GM19395 (cell line): ENCODE measurements at regions not wholly inside any gene's neighbourhood (a gene's known extent, or its start where the extent isn't known, plus 50 kb on each side); places are given as distances from the start of the nearest gene placed in this dataset.

Experiments
- ATAC-seq: cut with Tn5 transposase; IDR thresholded peaks from one replicate; pipeline ENCODE4 v1.9.1; 2021; ENCODE audit warnings: mild to moderate bottlenecking, moderate library complexity; ENCODE audit not compliant: unreplicated experiment

DNA sequence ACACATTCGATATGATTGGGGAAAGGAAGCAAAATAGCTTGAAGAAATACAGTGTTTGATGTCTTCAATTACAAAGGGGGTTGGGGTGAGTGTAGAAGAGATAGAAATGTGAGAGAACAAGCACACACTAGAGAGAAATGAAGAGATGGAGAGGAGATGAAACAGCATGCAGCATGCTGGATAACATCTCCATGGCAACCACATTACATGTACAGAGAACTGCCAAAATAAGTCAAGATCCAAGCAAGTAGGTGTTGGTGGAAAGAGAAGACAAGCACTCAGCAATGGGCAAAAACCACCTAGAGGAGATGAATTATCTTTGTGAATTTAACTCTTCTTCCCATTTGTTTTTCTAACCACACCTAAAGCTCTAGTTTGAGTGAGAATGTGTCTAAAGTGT lies 289.8 kb downstream of the GRIN2B start:
- ATAC-seq = no peak

GRCh38 chr12:13687633-13688032 lies 293.8 kb downstream of the GRIN2B start:
- no peak for ATAC-seq

GRCh38 chr12:13686260-13686659 lies 295.1 kb downstream of the GRIN2B start:
- ATAC-seq = no peak

DNA sequence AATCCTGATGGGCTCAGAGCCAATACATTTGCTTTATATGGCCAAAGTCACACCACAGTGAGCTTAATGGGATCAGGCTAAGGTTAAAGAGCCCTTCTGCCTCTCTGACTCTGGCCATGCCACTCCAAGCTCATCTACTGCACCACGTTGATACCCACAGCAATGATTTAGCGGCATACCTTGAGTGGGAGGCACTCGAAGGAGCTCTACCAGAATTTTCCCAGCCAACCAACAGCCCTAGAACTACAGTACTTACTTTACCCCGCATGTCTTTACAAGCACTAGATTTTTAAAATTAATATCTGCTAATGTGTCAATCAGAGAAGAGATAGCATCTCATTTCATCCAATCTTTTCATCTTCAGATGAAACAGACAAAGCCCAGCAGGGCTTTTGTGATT lies 300.5 kb downstream of the GRIN2B start:
- no peak for ATAC-seq

- no peak for ATAC-seq
These were observed 304.5 kb downstream of the GRIN2B start for GRCh38 chr12:13676880-13677279.

- no peak for ATAC-seq
These were observed 311.0 kb downstream of the GRIN2B start for GRCh38 chr12:13670285-13670866.

DNA sequence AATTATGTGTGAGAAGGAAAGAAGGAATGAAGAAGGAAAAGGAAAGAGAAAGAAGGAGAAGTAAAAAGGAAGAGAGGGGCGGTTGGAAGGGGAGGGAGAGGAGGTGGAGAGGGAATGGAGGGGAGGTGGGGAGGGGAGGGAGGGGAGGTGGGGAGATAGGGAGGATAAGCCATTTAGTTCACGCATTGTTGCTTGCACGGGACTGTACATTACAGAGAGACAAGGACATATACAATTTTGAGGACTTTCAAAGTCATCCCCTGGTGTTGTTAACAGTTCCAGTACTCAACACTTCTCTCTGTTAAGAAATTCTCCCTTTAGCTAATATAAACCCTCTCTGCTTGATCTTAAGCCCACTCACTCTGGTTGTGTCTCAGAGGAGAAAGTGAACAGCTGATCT lies 312.5 kb downstream of the GRIN2B start:
- no peak for ATAC-seq

- ATAC-seq = no peak
These were observed 314.6 kb downstream of the GRIN2B start for GRCh38 chr12:13666806-13667205.

DNA sequence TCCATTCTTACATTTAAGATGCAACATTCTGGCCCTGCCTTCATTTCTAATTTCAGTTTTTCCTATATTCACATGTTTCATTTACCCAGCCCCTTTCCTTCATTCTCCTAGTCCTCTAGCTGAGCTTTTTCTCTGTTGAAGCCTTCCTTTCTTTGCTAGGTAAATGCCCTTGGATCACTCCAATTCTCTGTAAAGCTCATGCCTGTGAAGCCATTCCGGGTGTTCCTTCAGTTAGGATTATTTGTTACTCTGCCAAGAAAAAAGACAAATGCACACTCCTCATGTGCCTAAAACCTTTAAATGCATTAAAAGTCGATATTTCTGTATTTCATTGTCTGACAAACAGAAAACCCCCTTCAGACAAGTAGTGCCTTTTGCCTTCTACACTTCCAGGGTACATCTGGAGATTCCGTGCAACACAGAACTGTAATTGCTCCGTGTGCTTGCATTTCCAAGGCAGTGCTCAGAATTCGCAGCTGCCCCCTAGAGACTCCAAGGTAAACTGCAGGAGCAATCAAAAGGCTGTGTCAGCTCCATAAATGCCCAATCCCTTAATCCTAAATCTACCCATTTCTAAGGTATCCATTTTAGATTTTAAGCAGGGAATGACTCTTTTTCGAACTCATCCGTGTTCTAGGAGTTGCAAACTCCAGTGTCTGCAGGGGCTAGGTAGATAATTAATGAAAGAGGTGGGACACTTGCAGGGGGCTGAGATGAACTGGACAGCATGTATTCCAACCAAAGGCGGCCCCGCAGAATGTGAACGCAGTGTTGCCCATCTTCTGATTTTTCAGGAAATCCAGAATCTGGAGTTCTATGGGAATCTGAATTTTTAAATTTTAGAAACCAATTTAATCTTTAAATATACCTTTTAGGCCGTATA lies 320.2 kb downstream of the GRIN2B start:
- peak; percentile 85 for ATAC-seq

DNA sequence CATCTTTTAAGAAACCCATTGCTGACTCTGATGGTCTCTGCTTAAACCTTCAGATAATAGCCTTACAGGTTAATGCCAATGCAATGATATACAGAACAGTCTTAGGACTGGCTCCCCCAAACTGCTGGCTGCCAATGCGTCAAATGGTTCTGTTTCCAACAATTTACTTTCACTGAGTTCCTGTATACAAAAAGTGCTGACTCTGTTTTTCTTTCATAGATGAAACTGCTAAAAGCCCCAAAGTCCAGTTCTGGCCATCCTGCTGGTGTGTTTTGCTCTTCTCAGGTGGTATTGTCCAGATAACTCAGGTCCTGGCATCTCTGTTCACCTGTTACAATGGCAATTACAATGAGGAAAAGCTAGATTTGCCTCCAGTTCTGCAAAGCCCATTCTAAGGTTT lies 326.9 kb downstream of the GRIN2B start:
- no peak for ATAC-seq

DNA sequence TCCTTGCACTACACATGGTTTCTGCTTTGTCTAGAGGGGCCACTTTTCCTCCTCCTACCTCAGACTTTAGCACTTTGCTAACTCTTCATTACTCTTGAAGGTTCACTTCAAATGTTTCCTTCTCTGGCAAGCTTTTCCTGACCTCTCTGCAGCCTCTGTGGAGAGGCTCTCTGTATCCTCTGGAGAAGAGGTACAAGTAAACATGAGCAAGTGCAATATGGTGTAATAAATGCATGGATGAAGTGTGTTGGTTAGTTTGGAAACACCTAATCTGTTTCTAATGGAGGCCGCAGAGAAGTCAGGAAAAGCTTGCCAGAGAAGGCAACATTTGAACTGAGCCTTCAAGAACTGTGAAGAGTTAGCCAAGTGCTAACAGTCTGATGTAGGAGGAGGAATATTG lies 329.3 kb downstream of the GRIN2B start:
- ATAC-seq = no peak

DNA sequence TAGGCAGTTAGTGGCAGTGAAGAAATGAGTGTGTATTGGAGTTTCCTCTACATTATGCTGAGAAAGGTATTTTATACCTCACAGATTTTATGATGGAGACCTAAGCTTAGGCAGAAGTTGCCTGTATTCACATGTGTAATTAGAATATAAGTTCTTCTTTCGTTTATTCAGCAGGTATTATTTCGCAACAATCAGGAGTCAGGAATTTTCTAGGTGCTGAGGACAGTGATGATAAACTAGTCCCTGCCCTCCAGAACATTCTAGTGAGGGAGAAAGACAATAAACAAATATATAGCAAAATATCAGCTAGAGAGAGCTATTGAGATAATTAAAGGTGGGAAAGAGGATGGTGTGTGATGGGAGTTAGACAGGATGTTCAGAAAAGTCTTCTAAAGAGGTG lies 345.7 kb downstream of the GRIN2B start:
- ATAC-seq = no peak

DNA sequence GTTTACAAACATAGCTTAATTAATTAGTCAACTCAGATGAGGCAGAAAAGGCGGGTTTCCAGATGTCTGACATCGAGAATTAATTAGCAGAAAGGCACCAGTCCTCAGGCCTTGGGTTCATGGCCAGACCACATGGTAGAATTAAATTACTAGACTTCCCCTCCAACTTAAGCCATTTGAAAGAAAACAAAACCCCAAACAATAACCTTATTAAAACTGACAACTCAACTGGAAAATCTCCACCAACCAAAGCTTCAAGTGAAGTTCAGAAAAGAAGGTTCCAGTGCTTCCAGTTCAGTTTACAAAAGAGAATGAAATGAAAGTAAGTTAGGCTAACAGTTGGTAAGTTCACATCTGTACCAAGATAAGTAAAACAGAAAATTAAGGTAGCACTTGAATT lies 349.5 kb downstream of the GRIN2B start:
- ATAC-seq = no peak

DNA sequence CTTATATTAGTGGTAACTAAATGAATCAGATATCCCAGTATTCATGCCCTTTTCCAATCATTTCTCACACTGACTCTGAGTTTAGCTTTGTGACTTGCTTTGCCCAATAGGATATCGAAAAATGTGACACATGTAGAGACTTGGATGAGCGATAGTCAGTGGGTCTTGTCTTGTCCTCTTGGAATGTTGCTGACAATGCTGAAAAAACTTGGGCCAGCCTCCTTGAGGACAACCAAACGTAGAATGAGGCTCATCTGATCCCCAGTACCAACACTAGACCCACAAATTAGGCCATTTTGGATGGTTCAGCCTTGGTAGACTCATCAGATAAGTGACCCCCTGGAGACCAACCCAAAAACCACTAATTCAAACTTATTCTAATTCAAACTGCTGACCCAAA lies 351.0 kb downstream of the GRIN2B start:
- no peak for ATAC-seq

DNA sequence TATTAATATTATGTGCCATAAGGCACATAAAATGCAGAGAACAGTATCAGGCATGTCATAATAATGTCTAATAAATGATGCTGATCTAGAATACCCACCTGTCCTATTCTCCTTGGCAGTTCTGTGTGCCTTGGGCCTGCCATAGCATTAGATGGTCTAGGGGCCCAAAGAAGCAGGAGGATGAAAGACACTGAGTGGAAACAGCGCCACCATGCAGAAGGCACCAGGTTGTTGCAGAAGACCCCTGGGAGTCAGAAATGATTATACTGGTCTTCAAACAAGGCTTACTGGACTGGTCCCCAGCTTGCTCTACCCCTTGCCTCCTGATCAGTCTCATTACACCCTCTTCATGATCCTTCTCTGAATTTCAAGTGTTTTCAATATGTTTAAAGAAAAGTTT lies 353.3 kb downstream of the GRIN2B start:
- ATAC-seq = no peak

DNA sequence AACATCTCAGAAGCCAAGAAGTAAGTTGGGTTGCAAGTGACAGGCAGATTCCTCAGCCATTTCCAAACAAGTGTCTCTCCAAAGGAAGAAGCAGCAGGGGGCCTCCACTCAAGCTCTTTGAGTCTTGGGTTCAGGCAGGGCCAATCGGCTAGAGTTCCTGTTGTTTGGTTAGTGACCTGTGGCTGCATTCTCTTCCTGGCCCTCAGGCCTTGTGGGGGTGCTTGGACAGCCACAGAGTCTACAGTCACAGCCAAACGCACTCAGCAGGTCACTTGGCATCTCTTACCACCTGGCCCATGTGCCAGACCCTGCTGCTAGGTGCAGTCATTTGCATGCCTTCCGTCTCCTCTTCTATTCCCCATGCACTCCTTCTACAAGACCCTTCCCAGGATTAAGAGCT lies 353.9 kb downstream of the GRIN2B start:
- no peak for ATAC-seq

GRCh38 chr12:13613297-13613696 lies 368.1 kb downstream of the GRIN2B start:
- ATAC-seq = no peak

DNA sequence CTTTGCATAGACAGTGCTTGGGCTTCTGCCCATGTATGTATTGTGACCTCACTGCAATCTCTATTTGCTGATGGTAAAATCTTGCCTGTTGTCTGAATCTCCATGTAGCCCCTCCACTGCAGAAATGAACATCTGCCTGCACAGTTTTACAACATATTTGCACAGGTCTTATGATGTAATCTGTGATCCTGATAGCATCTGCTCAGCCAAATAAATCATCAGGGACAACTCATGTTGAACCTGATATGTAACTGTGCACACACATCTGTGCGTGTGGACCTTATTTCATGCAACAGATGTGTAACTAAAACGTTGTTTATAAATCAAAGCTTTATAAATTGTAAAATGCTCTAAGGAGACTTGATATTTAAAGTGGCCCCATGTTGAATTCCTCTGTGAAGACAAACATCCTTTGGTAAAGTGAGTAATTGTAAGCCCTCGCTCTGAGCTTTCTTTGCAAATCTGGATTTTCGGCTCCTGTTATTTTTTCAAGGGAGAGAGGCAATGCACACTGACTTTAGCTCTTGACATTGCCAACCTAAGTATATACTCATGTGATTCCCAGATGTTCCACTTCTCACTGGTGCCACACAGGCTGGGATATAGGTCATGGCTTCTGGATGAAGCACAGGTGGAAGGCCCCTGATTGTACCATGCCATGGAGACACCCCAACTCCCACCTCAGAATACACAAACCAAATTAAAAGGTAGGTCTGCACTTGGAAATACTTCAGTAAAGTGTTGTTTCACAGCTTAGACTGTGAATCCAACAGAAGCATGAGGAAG lies 371.3 kb downstream of the GRIN2B start:
- ATAC-seq = no peak

GRCh38 chr12:13606290-13606689 lies 375.1 kb downstream of the GRIN2B start:
- ATAC-seq = no peak

DNA sequence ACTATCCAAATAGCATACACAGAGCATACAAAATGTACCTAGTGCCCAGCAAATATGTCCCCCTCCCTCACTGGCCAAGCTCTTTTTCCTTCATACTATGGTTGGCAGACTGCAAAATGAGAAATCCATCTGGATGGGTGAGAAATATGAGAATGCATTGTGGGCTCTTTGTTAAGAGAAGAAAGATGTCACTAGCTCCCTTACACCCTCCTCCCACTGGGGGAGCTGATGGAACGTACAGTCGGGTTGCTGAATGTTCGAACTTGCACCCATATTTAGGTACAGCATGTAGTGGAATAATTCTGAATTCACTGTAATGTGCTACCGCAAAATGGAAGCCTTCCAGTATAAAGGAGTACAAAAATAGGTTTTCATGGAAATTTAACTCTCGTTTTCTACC lies 377.4 kb downstream of the GRIN2B start:
- no peak for ATAC-seq

DNA sequence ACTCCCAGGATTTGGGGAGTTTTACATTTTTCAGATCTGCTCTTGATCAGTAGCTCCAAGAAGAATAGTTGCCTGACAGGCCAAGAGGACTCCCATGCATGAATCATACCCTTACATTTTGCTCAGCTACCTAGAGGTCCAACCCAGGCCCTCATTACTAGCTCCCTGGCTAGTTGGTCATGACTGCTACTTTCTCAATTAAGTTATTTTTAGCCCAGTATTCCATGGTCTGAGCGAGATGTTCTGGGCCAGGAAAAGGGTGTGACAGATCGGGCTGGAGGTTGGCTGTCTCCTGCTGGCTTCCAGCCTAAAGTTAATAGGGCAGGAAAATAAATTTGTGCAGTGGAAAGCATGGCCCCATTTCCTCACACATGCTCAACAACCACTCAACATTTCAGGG lies 379.2 kb downstream of the GRIN2B start:
- no peak for ATAC-seq

DNA sequence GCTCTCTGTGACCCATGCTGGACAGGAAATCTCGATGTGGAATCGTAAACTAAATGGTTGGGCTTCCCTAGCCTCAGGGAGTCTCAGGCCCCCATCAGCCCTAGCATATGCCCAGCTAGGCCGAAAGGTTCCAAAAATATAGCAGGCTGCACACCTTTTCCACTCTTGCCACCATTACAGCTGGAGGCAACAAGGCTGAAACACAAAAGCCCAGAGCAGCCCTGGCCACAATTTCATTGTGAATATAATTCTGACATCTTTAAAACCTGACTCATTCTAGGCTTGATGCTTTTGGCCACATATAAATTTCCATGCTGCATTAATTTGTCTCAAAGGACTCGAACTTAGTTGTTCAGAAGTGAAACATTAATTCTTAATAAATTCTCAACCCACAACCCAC lies 382.2 kb downstream of the GRIN2B start:
- ATAC-seq = no peak
